Fibroblast of lung (primary cell): ENCODE measurements at regions not wholly inside any gene's neighbourhood (a gene's known extent, or its start where the extent isn't known, plus 50 kb on each side); places are given as distances from the start of the nearest gene placed in this dataset.

Experiments
- DNase-seq, 2 donors: peaks; one replicate each; pipeline versions ENCODE4 v3.0.0 to v3.0.0-alpha.2; 2010; ENCODE audit warnings: low read depth in 2 of 2
- H2AFZ ChIP-seq: 2 replicates; pipeline ENCODE4 v1.5.1; 2012; ENCODE audit warnings: low read length, control low read depth, inconsistent platforms
- H3K27ac ChIP-seq: 2 replicates; pipeline ENCODE4 v1.5.1; 2011; ENCODE audit warnings: low read length, control low read depth; ENCODE audit not compliant: insufficient read depth
- H3K27me3 ChIP-seq: 2 replicates; pipeline ENCODE4 v1.5.1; 2011; ENCODE audit warnings: mild to moderate bottlenecking, low read length; ENCODE audit not compliant: control insufficient read depth, insufficient read depth
- H3K36me3 ChIP-seq: 2 replicates; pipeline ENCODE4 v1.5.1; 2011; ENCODE audit warnings: low read length; ENCODE audit not compliant: control insufficient read depth, insufficient read depth
- H3K4me1 ChIP-seq: 2 replicates; pipeline ENCODE4 v1.5.1; 2011; ENCODE audit warnings: low read length; ENCODE audit not compliant: control insufficient read depth, insufficient read depth; ENCODE audit errors: extremely low read depth
- H3K4me2 ChIP-seq: 2 replicates; pipeline ENCODE4 v1.5.1; 2011; ENCODE audit warnings: low read length, control low read depth; ENCODE audit not compliant: insufficient read depth; ENCODE audit errors: extremely low read depth
- H3K4me3 ChIP-seq, 4 experiments: fragments of 200-600 bp in 1 of 4; sonication (generic) in 1 of 4; replicated peaks in 1 of 4; 2 replicates each; pipeline ENCODE4 v1.5.1; 2011 to 2016; ENCODE audit warnings: low read length in 4 of 4, low read depth in 3 of 4, mild to moderate bottlenecking in 3 of 4, control low read depth in 2 of 4, inconsistent platforms in 1 of 4, mixed read lengths in 1 of 4; ENCODE audit not compliant: insufficient read depth in 1 of 4; ENCODE audit errors: control extremely low read depth in 1 of 4
- H3K79me2 ChIP-seq: 2 replicates; pipeline ENCODE4 v1.5.1; 2012; ENCODE audit warnings: mild to moderate bottlenecking, low read length, inconsistent platforms; ENCODE audit not compliant: control insufficient read depth, insufficient read depth
- H3K9ac ChIP-seq: 2 replicates; pipeline ENCODE4 v1.5.1; 2011; ENCODE audit warnings: mild to moderate bottlenecking, low read length, control low read depth; ENCODE audit not compliant: insufficient read depth
- H3K9me3 ChIP-seq: 2 replicates; pipeline ENCODE4 v1.5.1; 2012; ENCODE audit warnings: low read depth, low read length; ENCODE audit not compliant: control insufficient read depth, insufficient read depth
- H4K20me1 ChIP-seq: 2 replicates; pipeline ENCODE4 v1.5.1; 2011; ENCODE audit warnings: low read length; ENCODE audit not compliant: control insufficient read depth, insufficient read depth; ENCODE audit errors: extremely low read depth
- CTCF ChIP-seq, 2 donors: IDR thresholded peaks in 1 of 2; conservative IDR thresholded peaks in 1 of 2; 1 replicate in 1 of 2; 2 replicates in 1 of 2; pipeline ENCODE4 v1.5.1; 2011 to 2012; ENCODE audit warnings: low read length in 2 of 2, control low read depth in 1 of 2, inconsistent platforms in 1 of 2, low read depth in 1 of 2, mild to moderate bottlenecking in 1 of 2
- EZH2 ChIP-seq: IDR thresholded peaks from 2 replicates; pipeline ENCODE4 v1.5.1; 2012; ENCODE audit warnings: low read length, control low read depth, mild to moderate bottlenecking; ENCODE audit errors: missing control alignments

- Histone ChIP-seq H3K79me2 (no peaks in the 10 kb centered on the region), H3K4me1 (no peaks in the 10 kb centered on the region), H3K4me3 (no peak overlapping the region), H2AFZ (no peak overlapping the region), H4K20me1 (no peaks in the 10 kb centered on the region), H3K36me3 (no peaks in the 10 kb centered on the region), H3K27me3 (peaks cover 3% of the 10 kb centered on the region), H3K9ac (no peak overlapping the region), H3K27ac (no peak overlapping the region), H3K4me2 (no peak overlapping the region), H3K9me3 (no peaks in the 10 kb centered on the region)
- DNase-seq: no peak
- TF ChIP-seq EZH2: no peak
- TF ChIP-seq CTCF (conservative IDR thresholded peaks at IDR 0.05 in 1 of 2, IDR thresholded peaks at IDR 0.05 in 1 of 2; ENCODE audit: low read depth in 1 of 2, low read length in 2 of 2): no peak
Measured at GRCh38 chr20:58097943-58098342, 130.5 kb downstream of the ANKRD60 start.

GRCh38 chr20:58097429-58097828 is 131.0 kb downstream of the ANKRD60 start:
- H3K4me2 ChIP-seq: no peak overlapping the region
- H4K20me1 ChIP-seq: no peaks in the 10 kb centered on the region
- H3K36me3 ChIP-seq: no peaks in the 10 kb centered on the region
- H2AFZ ChIP-seq: no peak overlapping the region
- H3K9me3 ChIP-seq: no peaks in the 10 kb centered on the region
- peaks cover 3% of the 10 kb centered on the region for H3K27me3 ChIP-seq
- no peak overlapping the region for H3K9ac ChIP-seq
- DNase-seq: no peak
- H3K4me3 ChIP-seq: no peak overlapping the region
- H3K79me2 ChIP-seq: no peaks in the 10 kb centered on the region
- TF ChIP-seq CTCF (conservative IDR thresholded peaks at IDR 0.05 in 1 of 2, IDR thresholded peaks at IDR 0.05 in 1 of 2; ENCODE audit: low read depth in 1 of 2, low read length in 2 of 2): no peak
- no peak for TF ChIP-seq EZH2
- no peak overlapping the region for H3K27ac ChIP-seq
- no peaks in the 10 kb centered on the region for H3K4me1 ChIP-seq

GRCh38 chr20:58096880-58097423 is 131.5 kb downstream of the ANKRD60 start:
- TF ChIP-seq CTCF (conservative IDR thresholded peaks at IDR 0.05 in 1 of 2, IDR thresholded peaks at IDR 0.05 in 1 of 2; ENCODE audit: low read depth in 1 of 2, low read length in 2 of 2) (no peak), EZH2 (no peak)
- H3K4me1 ChIP-seq: no peaks in the 10 kb centered on the region

More at GRCh38 chr20:58096880-58097423, 131.5 kb downstream of the ANKRD60 start:
- H3K9ac ChIP-seq: no peak overlapping the region
- no peaks in the 10 kb centered on the region for H3K36me3 ChIP-seq
- no peaks in the 10 kb centered on the region for H4K20me1 ChIP-seq
- H3K4me3 ChIP-seq: no peak overlapping the region
- DNase-seq: no peak
- H2AFZ ChIP-seq: no peak overlapping the region
- no peak overlapping the region for H3K27ac ChIP-seq
- H3K27me3 ChIP-seq: peaks cover 3% of the 10 kb centered on the region
- H3K4me2 ChIP-seq: no peak overlapping the region
- H3K79me2 ChIP-seq: no peaks in the 10 kb centered on the region
- H3K9me3 ChIP-seq: no peaks in the 10 kb centered on the region
